Neural crest cell (in vitro differentiated cells): ENCODE measurements at regions not wholly inside any gene's neighbourhood (a gene's known extent, or its start where the extent isn't known, plus 50 kb on each side); places are given as distances from the start of the nearest gene placed in this dataset.

Experiments
- DNase-seq: peaks from one replicate; pipeline ENCODE4 v3.0.0; 2021; ENCODE audit warnings: low read depth, mixed read lengths, low spot score
- H3K27ac Mint-ChIP-seq: one replicate; pipeline ENCODE4 v1.8.0; 2021; ENCODE audit warnings: mild to moderate bottlenecking, mixed read lengths; ENCODE audit not compliant: unreplicated experiment
- H3K27me3 Mint-ChIP-seq: 2 replicates; pipeline ENCODE4 v1.8.0; 2021; ENCODE audit warnings: low read depth, mild to moderate bottlenecking, mixed read lengths
- H3K36me3 Mint-ChIP-seq: 2 replicates; pipeline ENCODE4 v1.8.0; 2021; ENCODE audit warnings: low read depth, mild to moderate bottlenecking, mixed read lengths
- H3K4me1 Mint-ChIP-seq: 2 replicates; pipeline ENCODE4 v1.8.0; 2021; ENCODE audit warnings: mixed read lengths
- H3K4me3 Mint-ChIP-seq: one replicate; pipeline ENCODE4 v1.8.0; 2021; ENCODE audit warnings: mild to moderate bottlenecking, mixed read lengths
- H3K9me3 Mint-ChIP-seq: 2 replicates; pipeline ENCODE4 v1.8.0; 2021; ENCODE audit warnings: mixed read lengths
- TF ChIP-seq, protein P1 (sequence below): fragments of 200-600 bp; sonication (generic); conservative IDR thresholded peaks from 2 replicates; pipeline ENCODE4 v1.5.0; 2021; ENCODE audit warnings: antibody characterized with exemption, mild to moderate bottlenecking

DNA sequence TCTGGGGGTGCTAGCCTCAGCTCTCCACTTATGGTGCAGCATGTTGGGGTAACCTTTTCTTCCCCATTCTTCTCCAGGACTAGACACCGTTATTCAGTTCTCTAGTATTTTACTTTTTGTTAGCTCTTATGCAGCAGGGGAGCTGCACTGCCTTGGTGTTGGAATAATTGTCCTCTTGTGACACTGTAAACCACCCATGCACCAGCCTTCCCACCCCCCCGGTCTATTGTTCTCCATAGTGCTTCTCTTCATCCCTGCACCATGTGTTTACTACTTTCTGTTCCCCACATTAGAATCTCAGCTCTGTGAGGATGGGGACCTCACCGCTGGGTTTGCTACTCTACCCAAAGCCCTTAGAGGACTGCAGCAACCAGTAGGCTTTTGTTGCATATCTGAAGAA, 230.7 kb downstream of the RPS24 start:
- Mint-ChIP-seq H3K4me3 (no peak overlapping the region), H3K9me3 (peaks cover 6% of the 10 kb centered on the region), H3K36me3 (no peaks in the 10 kb centered on the region), H3K27ac (no peak overlapping the region), H3K4me1 (peaks cover 44% of the 10 kb centered on the region), H3K27me3 (no peaks in the 10 kb centered on the region)
- no peak for DNase-seq
- TF ChIP-seq, protein P1, sequence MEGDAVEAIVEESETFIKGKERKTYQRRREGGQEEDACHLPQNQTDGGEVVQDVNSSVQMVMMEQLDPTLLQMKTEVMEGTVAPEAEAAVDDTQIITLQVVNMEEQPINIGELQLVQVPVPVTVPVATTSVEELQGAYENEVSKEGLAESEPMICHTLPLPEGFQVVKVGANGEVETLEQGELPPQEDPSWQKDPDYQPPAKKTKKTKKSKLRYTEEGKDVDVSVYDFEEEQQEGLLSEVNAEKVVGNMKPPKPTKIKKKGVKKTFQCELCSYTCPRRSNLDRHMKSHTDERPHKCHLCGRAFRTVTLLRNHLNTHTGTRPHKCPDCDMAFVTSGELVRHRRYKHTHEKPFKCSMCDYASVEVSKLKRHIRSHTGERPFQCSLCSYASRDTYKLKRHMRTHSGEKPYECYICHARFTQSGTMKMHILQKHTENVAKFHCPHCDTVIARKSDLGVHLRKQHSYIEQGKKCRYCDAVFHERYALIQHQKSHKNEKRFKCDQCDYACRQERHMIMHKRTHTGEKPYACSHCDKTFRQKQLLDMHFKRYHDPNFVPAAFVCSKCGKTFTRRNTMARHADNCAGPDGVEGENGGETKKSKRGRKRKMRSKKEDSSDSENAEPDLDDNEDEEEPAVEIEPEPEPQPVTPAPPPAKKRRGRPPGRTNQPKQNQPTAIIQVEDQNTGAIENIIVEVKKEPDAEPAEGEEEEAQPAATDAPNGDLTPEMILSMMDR: no peak

DNA sequence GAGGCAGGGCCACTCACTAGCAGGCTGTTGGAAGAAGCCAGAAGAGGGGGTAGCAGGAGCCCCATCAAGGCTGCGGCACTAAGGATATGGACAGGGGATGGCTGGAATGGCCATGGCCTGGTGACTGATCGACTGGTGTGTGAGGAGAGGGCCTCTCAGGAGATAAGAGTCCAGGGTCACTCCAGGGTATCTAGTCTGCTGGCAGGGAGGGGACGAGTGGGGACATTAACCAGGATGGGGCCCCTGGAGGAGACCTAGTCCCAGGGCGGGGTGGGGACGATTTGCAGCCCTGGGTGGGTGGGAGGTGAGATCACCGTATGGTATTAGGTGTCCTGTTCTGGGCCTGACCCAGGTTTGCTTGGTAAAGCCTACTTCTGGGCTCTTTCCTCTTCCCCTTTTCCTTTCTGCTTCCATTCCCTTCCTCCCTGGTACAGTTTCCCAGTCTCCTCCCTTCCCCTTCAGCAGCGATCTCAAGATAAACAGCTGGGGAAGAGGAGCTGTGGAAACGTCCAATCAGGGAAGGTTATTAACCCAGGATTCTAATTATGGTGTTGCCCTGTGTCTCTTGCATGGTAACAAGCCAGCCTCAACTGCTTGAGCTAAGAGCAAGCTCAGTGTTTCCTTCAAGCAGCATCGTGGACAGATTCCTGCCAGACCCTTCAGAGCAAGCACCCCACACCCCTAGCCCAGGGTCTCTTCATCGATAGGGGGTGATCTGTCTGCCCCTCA, 233.2 kb downstream of the RPS24 start:
- Mint-ChIP-seq H3K4me1 (peaks cover 44% of the 10 kb centered on the region), H3K36me3 (no peaks in the 10 kb centered on the region), H3K27me3 (no peaks in the 10 kb centered on the region), H3K4me3 (no peak overlapping the region), H3K27ac (peak overlapping the region; percentile 65), H3K9me3 (peaks cover 4% of the 10 kb centered on the region)
- no peak for DNase-seq
- TF ChIP-seq, protein P1: no peak

- H3K27ac Mint-ChIP-seq: peak overlapping the region; percentile 89
- no peak overlapping the region for H3K4me3 Mint-ChIP-seq
Observed at GRCh38 chr10:78267598-78267997, 233.9 kb downstream of the RPS24 start.

GRCh38 chr10:78269060-78269459, 235.4 kb downstream of the RPS24 start:
- TF ChIP-seq, protein P1: no peak
- Mint-ChIP-seq H3K36me3 (no peaks in the 10 kb centered on the region), H3K9me3 (peaks cover 7% of the 10 kb centered on the region), H3K27me3 (no peaks in the 10 kb centered on the region), H3K4me3 (no peak overlapping the region), H3K27ac (no peak overlapping the region), H3K4me1 (peaks cover 37% of the 10 kb centered on the region)
- DNase-seq: no peak

More at GRCh38 chr10:78267598-78267997, 233.9 kb downstream of the RPS24 start:
- peaks cover 44% of the 10 kb centered on the region for H3K4me1 Mint-ChIP-seq
- DNase-seq: no peak
- TF ChIP-seq, protein P1: no peak
- no peaks in the 10 kb centered on the region for H3K27me3 Mint-ChIP-seq
- no peaks in the 10 kb centered on the region for H3K36me3 Mint-ChIP-seq
- H3K9me3 Mint-ChIP-seq: peaks cover 4% of the 10 kb centered on the region

DNA sequence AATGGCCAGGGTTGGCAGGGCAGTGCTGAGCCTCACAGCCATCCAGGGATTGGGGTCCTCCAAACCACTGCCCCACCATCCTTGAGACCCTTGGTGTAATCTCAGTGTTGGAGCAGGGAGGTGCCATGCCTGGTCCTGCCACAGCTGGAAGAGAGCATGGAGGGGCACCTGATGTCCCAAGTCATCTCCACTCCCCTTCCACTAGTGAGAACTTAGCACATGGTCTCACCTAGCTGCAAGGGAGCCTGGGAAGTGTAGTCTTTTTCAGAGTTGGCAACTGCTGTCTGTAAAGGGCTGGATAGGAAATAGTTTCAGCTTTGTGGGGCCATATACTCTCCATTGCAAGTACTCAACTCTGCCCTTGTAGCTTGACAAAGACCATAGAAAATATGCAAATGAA, 238.7 kb downstream of the RPS24 start:
- TF ChIP-seq, protein P1: no peak
- Mint-ChIP-seq H3K4me1 (peaks cover 24% of the 10 kb centered on the region), H3K9me3 (peaks cover 7% of the 10 kb centered on the region), H3K27me3 (no peaks in the 10 kb centered on the region), H3K4me3 (no peak overlapping the region), H3K36me3 (no peaks in the 10 kb centered on the region), H3K27ac (no peak overlapping the region)
- no peak for DNase-seq
